ENCODE measurements at regions not wholly inside any gene's neighbourhood (a gene's known extent, or its start where the extent isn't known, plus 50 kb on each side); places are given as distances from the start of the nearest gene placed in this dataset.

GRCh38 chrX:12034741-12035140, 103.5 kb upstream of the FRMPD4 start:
- TF ChIP-seq, protein P1, sequence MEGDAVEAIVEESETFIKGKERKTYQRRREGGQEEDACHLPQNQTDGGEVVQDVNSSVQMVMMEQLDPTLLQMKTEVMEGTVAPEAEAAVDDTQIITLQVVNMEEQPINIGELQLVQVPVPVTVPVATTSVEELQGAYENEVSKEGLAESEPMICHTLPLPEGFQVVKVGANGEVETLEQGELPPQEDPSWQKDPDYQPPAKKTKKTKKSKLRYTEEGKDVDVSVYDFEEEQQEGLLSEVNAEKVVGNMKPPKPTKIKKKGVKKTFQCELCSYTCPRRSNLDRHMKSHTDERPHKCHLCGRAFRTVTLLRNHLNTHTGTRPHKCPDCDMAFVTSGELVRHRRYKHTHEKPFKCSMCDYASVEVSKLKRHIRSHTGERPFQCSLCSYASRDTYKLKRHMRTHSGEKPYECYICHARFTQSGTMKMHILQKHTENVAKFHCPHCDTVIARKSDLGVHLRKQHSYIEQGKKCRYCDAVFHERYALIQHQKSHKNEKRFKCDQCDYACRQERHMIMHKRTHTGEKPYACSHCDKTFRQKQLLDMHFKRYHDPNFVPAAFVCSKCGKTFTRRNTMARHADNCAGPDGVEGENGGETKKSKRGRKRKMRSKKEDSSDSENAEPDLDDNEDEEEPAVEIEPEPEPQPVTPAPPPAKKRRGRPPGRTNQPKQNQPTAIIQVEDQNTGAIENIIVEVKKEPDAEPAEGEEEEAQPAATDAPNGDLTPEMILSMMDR (optimal IDR thresholded peaks at IDR 0.05 in 1 of 3, IDR thresholded peaks at IDR 0.05 in 1 of 3, conservative IDR thresholded peaks at IDR 0.05 in 1 of 3; ENCODE audit: extremely low read depth in 1 of 3, insufficient read depth in 2 of 3, low read length in 3 of 3) = no peak
- TF ChIP-seq EZH2 (IDR thresholded peaks at IDR 0.05; ENCODE audit: low read length) = no peak
- no peak overlapping the region for H3K4me2 ChIP-seq (ENCODE audit: control insufficient read depth, extremely low read depth, insufficient read depth, low read depth, low read length)
- no peaks in the 10 kb centered on the region for H3K36me3 ChIP-seq (ENCODE audit: control insufficient read depth in 2 of 2, extremely low read depth in 1 of 2, insufficient read depth in 2 of 2, low read length in 2 of 2)
- H3K4me3 ChIP-seq (ENCODE audit: control insufficient read depth in 2 of 3, extremely low read depth in 1 of 3, insufficient read depth in 2 of 3, low read depth in 1 of 3, low read length in 3 of 3) = no peak overlapping the region
- no peak overlapping the region for H3K9ac ChIP-seq (ENCODE audit: control insufficient read depth, extremely low read depth, insufficient read depth, low read length)
- H3K79me2 ChIP-seq (ENCODE audit: control insufficient read depth, insufficient read depth, low read length) = no peaks in the 10 kb centered on the region
- dilution Hi-C loops (cut with MboI; ENCODE audit: extremely low pct_ligation_motif_present, low sequenced_read_pairs) = no loop called here
- H3K27ac ChIP-seq (ENCODE audit: control insufficient read depth, insufficient read depth, low read length) = no peak overlapping the region
- H3K9me3 ChIP-seq (ENCODE audit: control insufficient read depth, low read depth, low read length) = no peaks in the 10 kb centered on the region
- no peaks in the 10 kb centered on the region for H3K4me1 ChIP-seq (ENCODE audit: control insufficient read depth, extremely low read depth, insufficient read depth, low read length)
- no peak overlapping the region for H2AFZ ChIP-seq (ENCODE audit: control insufficient read depth, low read length)
- no peak for DNase-seq (ENCODE audit: low read depth, low spot score)
- H3K27me3 ChIP-seq (ENCODE audit: control insufficient read depth, extremely low read depth, insufficient read depth, low read length) = no peaks in the 10 kb centered on the region
- FAIRE-seq = no peak
- H4K20me1 ChIP-seq (ENCODE audit: control insufficient read depth, extremely low read depth, insufficient read depth, low read length) = no peaks in the 10 kb centered on the region
- H3K9me1 ChIP-seq (ENCODE audit: control insufficient read depth, extremely low read depth, insufficient read depth, low read length) = no peaks in the 10 kb centered on the region

GRCh38 chrX:12042615-12043014, 95.7 kb upstream of the FRMPD4 start:
- Histone ChIP-seq H3K36me3 (ENCODE audit: control insufficient read depth in 2 of 2, extremely low read depth in 1 of 2, insufficient read depth in 2 of 2, low read length in 2 of 2) (no peaks in the 10 kb centered on the region), H3K4me3 (ENCODE audit: control insufficient read depth in 2 of 3, extremely low read depth in 1 of 3, insufficient read depth in 2 of 3, low read depth in 1 of 3, low read length in 3 of 3) (no peak overlapping the region), H2AFZ (ENCODE audit: control insufficient read depth, low read length) (no peak overlapping the region), H3K79me2 (ENCODE audit: control insufficient read depth, insufficient read depth, low read length) (no peaks in the 10 kb centered on the region), H3K4me1 (ENCODE audit: control insufficient read depth, extremely low read depth, insufficient read depth, low read length) (no peaks in the 10 kb centered on the region), H3K9me1 (ENCODE audit: control insufficient read depth, extremely low read depth, insufficient read depth, low read length) (no peaks in the 10 kb centered on the region), H3K4me2 (ENCODE audit: control insufficient read depth, extremely low read depth, insufficient read depth, low read depth, low read length) (no peak overlapping the region), H3K27me3 (ENCODE audit: control insufficient read depth, extremely low read depth, insufficient read depth, low read length) (no peaks in the 10 kb centered on the region), H3K9ac (ENCODE audit: control insufficient read depth, extremely low read depth, insufficient read depth, low read length) (no peak overlapping the region), H4K20me1 (ENCODE audit: control insufficient read depth, extremely low read depth, insufficient read depth, low read length) (no peaks in the 10 kb centered on the region), H3K27ac (ENCODE audit: control insufficient read depth, insufficient read depth, low read length) (no peak overlapping the region), H3K9me3 (ENCODE audit: control insufficient read depth, low read depth, low read length) (no peaks in the 10 kb centered on the region)
- DNase-seq (ENCODE audit: low read depth, low spot score) = no peak
- dilution Hi-C loops (cut with MboI; ENCODE audit: extremely low pct_ligation_motif_present, low sequenced_read_pairs) = no loop called here
- no peak for TF ChIP-seq EZH2 (IDR thresholded peaks at IDR 0.05; ENCODE audit: low read length)
- TF ChIP-seq, protein P1 (optimal IDR thresholded peaks at IDR 0.05 in 1 of 3, IDR thresholded peaks at IDR 0.05 in 1 of 3, conservative IDR thresholded peaks at IDR 0.05 in 1 of 3; ENCODE audit: extremely low read depth in 1 of 3, insufficient read depth in 2 of 3, low read length in 3 of 3) = no peak
- no peak for FAIRE-seq
